ENCODE measurements at regions not wholly inside any gene's neighbourhood (a gene's known extent, or its start where the extent isn't known, plus 50 kb on each side); places are given as distances from the start of the nearest gene placed in this dataset.

DNA sequence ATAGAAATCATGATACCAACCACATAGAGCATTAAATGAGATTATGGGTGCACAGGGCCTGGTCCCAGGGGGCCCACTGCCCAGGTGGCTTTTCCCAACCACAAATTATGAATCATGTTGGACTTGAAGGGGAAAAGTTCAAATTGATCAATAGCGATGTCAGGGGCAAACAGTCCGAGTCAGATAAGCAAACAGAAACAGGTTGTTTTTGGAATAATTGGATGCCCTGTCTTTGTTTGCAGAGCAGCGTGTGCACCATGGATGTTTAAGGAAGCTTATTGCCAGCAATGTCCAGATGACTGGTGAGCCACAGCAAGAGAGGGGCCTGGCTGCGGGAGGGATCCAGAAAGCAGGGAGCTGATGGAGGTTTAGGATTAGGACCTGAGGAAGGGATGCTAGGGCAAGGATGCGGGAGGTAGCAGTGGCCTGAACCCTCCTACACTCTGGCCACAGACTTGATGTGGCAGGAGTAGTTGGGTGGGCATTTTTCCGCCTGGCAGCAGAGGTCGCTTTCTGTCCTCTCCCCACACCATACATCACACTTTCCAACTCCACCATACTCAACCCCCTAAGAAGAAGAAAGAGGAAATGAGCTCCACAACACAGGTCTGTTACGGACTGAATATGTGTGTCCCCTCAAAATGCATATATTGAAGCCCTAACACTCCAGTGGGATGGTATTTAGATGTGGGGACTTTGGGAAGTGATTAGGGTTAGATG is 266.4 kb upstream of the RPL38 start:
- DNase-seq, result no peak

GRCh38 chr17:73938706-73939105 is 264.8 kb upstream of the RPL38 start:
- DNase-seq, result no peak

DNA sequence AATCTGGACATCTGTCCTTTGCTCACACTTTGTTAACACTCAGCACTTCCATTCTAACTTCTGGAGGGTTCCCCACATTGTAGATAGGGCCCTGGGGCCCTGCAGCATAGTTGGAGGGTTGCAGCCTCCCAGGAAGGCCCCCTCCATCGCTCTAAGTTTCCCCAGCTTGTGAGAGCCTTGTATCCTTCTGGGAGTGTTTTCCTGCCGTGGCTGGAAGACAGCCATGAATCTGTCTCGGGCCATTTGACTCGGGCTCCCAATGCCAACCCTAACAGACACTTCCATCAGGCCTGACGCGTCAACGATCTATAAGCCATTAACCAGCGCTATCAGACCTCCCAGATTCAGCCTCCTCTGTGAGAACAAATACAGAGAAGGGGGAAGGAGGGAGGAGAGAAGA is 263.7 kb upstream of the RPL38 start:
- DNase-seq, result no peak

DNA sequence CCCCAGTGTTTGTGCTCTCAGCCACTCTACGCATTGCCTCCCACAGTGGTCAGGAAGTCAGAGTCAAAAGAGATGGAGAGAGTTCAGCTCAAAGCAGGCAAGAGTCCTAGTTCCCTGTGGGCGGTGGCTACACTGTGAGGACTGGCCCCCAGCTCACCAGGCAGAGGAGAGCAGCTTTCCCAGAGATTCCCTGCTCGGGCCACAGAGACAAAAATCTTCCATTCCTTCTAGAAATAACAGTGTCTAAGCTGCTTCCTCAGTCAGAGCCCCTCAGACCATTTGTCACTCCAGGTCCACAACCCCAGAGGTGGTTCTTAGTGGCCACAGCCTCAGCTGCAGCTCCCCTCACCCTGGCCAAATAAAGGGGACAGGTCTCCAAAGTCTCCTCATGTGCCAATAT is 263.0 kb upstream of the RPL38 start:
- DNase-seq, result no peak

DNA sequence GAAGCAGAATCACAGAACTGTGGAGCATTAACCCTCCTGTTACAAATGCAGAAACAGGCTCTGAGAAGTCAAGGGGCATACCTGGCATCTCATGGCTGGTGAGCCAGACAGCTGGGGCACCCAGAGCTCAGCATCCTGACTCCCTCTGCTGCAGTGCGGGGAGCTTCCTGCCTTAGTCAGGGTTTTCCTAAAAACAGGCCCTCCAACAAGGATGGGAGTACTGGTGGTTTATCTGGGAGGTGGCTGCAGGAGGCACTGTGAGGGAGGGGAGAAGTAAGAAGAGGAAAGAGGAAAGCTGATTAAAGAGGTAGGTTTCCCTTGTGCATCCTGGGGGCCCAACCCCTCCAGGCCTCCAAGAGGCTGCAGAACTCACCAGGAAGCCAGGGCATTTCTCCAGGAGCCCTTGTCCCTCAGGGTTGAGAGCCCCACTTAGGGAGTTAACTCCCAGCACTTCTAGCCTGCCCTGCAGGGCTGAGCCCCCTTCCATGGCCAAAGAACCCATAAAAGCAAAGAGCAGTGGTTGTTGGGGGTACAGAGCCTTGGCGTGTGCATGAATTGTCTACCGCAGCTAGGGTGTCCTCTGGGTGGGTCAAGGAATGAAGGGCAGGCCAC is 261.5 kb upstream of the RPL38 start:
- no peak for DNase-seq

DNA sequence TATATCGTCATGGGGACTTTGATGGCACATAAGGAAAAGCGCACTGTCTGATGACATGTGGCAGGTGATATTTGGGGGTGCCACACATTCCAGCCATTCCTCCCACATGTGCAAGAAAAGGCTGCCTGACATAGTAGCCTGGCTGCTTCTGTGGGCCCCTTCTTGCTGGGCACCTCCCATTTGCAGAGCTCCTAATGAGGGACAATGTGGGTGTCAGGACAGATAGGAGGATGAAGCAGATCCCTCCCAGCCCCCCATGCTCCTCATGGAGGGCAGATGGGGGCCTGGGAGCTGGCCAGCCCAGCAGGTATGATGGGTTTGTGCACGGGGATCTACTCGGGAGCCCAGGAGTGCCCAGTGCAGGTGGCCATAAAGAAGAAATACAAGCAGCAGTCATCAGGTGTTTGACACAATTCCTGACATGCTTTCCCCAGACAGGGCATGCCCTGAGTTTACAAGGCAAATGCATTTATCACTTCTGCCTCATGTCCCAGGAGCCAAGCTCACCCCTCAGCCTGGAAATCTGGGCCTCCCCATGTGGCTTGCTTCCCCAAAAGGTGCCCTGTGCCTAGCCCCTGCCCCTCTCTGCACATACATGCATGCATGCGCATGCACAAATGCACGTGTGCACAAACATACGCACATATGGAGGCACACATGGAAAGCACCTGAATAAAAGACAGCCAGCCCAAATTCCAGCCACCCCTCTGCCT is 260.6 kb upstream of the RPL38 start:
- DNase-seq, result no peak

GRCh38 chr17:73943416-73944110 is 259.9 kb upstream of the RPL38 start:
- DNase-seq, result no peak

GRCh38 chr17:73944366-73944765 is 259.1 kb upstream of the RPL38 start:
- DNase-seq, result no peak

GRCh38 chr17:73947281-73947965 is 256.1 kb upstream of the RPL38 start:
- DNase-seq, result no peak

- no peak for DNase-seq
These were observed 255.5 kb upstream of the RPL38 start for GRCh38 chr17:73947966-73948355.

DNA sequence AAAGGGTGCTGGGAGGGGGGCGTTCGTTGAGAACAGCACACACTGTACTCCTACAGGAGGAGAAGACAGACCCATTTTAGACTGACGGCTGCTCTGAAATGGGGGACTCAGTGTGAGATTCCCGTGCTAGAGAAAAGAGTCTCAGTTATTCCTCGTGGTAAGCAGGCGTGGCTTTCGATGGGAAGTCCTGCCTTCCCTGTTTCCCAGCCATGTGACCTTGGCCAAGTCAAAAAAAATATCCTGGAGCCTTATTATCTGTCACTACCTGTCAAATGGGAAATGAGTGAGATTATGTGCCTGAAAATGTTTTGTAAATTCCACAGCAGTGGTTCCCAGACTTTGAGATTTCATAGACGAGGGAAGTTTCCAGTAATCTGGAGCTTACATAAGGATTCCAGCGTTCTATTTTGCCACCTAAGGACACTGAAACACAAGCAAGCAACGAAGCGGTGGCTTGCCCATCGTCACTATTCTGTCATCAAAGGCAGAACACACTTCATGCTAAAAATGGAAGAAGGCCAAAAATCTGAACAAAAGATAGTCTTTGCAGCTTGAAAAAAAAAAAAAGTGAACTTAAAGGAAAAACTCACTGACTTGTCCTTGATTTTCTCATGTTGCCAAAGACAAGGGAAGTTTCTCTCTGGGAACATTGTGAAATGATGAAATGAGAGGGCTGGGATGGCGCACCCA is 253.4 kb upstream of the RPL38 start:
- DNase-seq, result no peak

GRCh38 chr17:73950593-73950914 is 252.9 kb upstream of the RPL38 start:
- no peak for DNase-seq

DNA sequence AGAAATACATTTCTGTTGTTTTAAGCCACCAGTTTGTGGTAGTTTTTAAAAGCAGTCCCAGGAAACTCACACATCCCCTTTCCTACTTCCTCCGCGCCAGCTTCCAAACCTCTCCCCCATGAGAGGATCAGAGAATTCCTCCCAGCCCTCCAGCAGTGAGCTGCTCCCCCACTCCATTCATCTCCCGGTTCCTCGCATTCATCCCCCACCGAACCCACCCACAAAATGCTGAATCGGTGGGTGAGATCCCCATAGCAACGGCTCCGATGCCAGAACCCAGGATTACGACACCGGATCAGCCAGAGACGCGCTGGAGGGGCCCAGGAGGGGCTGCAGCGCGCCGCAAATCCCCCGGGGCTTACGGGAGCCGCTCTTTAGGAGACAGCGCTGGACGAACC is 251.4 kb upstream of the RPL38 start:
- DNase-seq, result peak; percentile 67

DNA sequence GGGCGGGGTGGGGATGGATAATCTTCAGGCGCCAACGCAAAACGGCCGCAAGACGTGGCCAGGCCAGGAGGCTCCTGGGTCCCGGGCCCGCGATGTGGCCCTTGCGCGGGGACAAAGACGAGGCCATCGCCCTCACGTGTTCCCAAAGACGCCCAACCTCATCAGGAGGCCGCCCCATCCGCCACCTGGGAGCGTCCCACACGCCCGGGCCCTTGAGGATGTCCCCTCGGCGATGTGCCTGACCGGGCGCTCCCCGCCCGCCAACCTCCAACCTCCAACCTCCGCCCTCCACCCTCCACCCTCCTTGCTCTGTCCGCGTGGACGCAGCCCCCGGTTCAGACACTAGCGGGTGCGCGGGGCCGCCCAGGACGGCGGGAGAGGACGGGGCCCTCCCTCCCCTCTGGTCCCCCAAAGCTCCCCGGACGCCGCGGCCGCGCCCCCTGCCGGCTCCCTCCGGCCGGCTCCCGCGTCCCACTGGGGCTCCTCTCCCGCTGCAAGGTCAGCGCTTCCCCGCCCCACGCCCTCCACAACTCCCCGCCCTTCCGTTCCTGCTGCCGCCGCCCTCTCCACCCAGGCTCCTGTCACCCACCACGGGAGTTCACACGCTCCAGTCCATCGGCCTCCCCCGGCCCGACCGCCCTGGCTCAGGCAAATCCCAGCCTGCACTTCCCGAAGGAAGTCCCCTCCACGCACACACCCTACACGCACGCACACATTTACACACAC is 250.8 kb upstream of the RPL38 start:
- peak; percentile 81 for DNase-seq

GRCh38 chr17:73953206-73954033 is 250.1 kb upstream of the RPL38 start:
- peak; percentile 20 for DNase-seq

- peak; percentile 32 for DNase-seq
These were observed 248.5 kb upstream of the RPL38 start for GRCh38 chr17:73954951-73955350.

DNA sequence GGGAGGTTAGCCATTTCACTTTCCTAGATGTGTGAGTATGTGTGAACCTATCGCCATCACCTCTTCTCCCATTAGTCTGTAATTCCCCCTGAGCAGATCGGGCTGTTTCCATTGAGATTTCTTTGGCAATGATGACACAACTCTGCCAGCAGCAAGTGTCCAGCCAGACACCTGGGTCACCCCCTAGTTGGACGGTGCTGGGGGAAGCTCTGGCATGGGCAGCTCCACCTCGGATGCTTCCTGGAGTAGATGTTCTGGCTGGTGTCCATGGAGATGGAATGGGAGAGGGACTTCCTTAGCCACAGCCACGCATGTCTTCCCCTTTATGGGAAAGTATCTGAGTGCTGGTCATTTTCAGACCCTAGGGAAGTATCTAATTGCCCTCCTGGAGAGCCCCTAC is 247.9 kb upstream of the RPL38 start:
- peak; percentile 36 for DNase-seq

GRCh38 chr17:73956169-73956568 is 247.3 kb upstream of the RPL38 start:
- no peak for DNase-seq

- DNase-seq, result peak; percentile 95
These were observed 246.6 kb upstream of the RPL38 start for GRCh38 chr17:73956595-73957465.

- no peak for DNase-seq
These were observed 245.9 kb upstream of the RPL38 start for GRCh38 chr17:73957564-73957963.

Data from islet precursor cell (in vitro differentiated cells).